ENCODE measurements at regions not wholly inside any gene's neighbourhood (a gene's known extent, or its start where the extent isn't known, plus 50 kb on each side); places are given as distances from the start of the nearest gene placed in this dataset.
"Not testable (repeated sequence)": the region's sequence is repeated elsewhere in the genome, so short reads cannot be mapped to it uniquely, and the experiment has no call there.

- in situ Hi-C loops (cut with MboI; ENCODE audit: low pct_unique_long_range_greater_than_20kb, low sequenced_read_pairs): no loop called here
- DNase-seq: no peak
Measured at GRCh38 chr4:42205541-42205940, 53.1 kb upstream of the BEND4 start.

DNA sequence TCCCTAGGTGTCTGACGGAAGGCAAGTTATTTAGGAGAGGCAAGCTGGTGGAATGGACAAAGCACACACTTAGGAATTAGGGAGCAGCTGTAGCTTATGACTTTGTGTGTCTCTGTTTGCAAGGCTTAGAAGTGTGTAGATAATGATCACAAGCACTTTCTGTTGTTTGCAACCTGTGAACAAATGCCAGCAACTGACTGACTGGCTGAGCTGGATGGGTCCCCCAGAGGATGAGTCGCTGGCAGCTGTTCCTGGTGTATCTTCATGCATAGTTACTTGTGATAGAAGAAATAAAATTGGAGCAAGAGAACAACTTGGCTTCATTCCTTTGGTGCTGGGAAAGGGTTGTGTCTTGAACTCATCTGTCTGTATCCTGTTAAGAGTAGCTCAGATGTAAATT, 64.2 kb upstream of the BEND4 start:
- DNase-seq: no peak
- in situ Hi-C loops (cut with MboI; ENCODE audit: low pct_unique_long_range_greater_than_20kb, low sequenced_read_pairs): no loop called here

GRCh38 chr4:42225286-42225685, 72.8 kb upstream of the BEND4 start:
- in situ Hi-C loops (cut with MboI; ENCODE audit: low pct_unique_long_range_greater_than_20kb, low sequenced_read_pairs): no loop called here
- peak; percentile 55 for DNase-seq

- in situ Hi-C loops (cut with MboI; ENCODE audit: low pct_unique_long_range_greater_than_20kb, low sequenced_read_pairs): no loop called here
- peak; percentile 9 for DNase-seq
Measured at GRCh38 chr4:42234817-42235216, 82.4 kb upstream of the BEND4 start.

GRCh38 chr4:42235304-42236021, 83.0 kb upstream of the BEND4 start:
- no peak for DNase-seq

GRCh38 chr4:42237010-42237409, 84.6 kb upstream of the BEND4 start:
- in situ Hi-C loops (cut with MboI; ENCODE audit: low pct_unique_long_range_greater_than_20kb, low sequenced_read_pairs): no loop called here
- DNase-seq: no peak

More at GRCh38 chr4:42235304-42236021, 83.0 kb upstream of the BEND4 start:
- in situ Hi-C loops (cut with MboI; ENCODE audit: low pct_unique_long_range_greater_than_20kb, low sequenced_read_pairs): no loop called here

DNA sequence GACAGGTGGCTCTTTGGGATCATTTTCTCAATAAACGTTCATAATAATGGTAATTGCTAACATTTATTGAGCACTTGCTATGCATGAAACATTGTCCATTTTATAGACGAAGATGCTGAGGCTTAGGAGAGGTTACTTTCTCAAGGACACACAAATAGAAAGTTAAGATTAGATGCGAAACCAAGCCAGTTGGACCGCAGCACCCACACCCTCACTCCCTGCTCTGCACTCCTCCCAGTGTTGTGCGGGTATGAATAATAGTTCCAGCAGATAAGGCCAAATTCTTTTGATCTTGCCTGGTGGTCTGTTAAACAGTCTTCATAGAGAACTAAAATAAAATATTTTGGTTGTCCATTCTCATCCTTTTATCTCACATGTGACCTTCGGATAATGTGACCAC, 85.0 kb upstream of the BEND4 start:
- in situ Hi-C loops (cut with MboI; ENCODE audit: low pct_unique_long_range_greater_than_20kb, low sequenced_read_pairs): no loop called here
- no peak for DNase-seq

- in situ Hi-C loops (cut with MboI; ENCODE audit: low pct_unique_long_range_greater_than_20kb, low sequenced_read_pairs): no loop called here
Measured at GRCh38 chr4:42248972-42249371, 96.5 kb upstream of the BEND4 start.

GRCh38 chr4:42252315-42252714, 99.9 kb upstream of the BEND4 start:
- in situ Hi-C loops (cut with MboI; ENCODE audit: low pct_unique_long_range_greater_than_20kb, low sequenced_read_pairs): no loop called here
- DNase-seq: no peak

More at GRCh38 chr4:42248972-42249371, 96.5 kb upstream of the BEND4 start:
- DNase-seq: no peak

- in situ Hi-C loops (cut with MboI; ENCODE audit: low pct_unique_long_range_greater_than_20kb, low sequenced_read_pairs): not testable (repeated sequence)
Measured at GRCh38 chr4:42257645-42258044, 105.2 kb upstream of the BEND4 start.

DNA sequence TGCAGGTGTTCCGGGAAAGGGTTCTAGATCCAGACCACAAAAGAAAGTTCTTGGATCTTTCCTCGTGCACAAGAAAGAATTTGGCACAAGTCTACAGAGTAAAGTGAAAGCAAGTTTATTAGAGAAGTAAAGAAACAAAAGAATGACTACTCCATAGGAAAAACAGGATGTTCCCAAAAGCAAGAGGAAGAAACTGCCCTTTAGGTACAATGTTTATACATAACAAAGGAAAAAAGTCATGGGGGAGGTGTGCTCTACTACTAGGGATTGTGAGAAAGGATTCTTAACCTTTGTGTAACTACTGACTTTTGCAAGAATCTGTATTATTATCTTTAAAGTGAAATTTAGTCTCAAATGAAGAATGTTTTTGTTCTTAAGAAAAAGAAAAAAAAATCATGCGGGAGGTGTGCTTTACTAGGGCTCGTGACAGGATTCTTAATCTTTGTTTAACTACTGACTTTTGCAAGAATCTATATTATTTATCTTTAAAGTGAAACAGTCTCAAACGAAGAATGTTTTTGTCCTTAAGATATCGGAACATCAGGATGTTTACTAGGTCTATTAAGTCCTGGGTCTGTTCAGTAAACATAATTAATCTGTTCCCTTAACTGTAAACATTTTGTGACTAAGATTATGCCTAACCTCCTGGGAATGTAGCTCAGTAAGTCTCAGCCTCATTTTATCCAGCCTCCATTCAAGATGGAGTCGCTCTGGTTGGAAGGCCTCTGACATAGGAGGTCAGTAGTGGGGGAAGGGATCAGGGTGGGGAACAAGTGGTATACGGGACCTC, 110.4 kb upstream of the BEND4 start:
- in situ Hi-C loops (cut with MboI; ENCODE audit: low pct_unique_long_range_greater_than_20kb, low sequenced_read_pairs): no loop called here
- no peak for DNase-seq

More at GRCh38 chr4:42257645-42258044, 105.2 kb upstream of the BEND4 start:
- DNase-seq: not testable (repeated sequence)

DNA sequence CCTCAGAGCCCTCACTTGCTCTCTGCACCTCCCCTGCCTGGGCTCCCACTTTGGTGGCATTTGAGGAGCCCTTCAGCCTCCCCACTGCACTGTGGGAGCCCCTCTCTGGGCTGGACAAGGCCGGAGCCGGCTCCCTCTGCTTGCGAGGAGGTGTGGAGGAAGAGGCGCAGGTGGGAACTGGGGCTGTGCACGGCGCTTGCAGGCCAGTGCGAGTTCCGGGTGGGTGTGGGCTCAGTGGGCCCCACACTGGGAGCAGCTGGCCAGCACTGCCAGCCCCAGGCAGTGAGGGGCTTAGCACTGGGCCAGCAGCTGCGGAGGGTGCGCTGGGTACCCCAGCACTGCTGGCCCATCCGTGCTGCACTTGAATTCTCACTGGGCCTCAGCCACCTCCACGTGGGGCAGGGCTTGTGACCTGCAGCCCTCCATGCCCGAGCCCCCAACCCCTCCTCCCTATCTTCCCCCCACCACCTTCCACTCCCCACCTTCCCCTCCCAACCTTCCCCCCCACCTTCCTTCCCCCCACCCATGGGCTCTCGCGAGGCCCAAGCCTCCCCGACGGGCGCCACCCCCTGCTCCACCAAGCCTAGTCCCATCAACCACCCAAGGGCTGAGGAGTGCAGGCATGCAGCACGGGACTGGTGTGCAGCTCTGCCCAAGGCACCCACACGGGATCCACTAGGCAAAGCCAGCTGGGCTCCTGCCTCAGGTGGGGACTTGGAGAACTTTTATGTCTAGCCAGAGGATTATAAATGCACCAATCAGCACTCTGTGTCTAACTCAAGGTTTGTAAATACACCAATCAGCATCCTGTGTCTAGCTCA, 113.5 kb upstream of the BEND4 start:
- in situ Hi-C loops (cut with MboI; ENCODE audit: low pct_unique_long_range_greater_than_20kb, low sequenced_read_pairs): no loop called here
- DNase-seq: no peak

DNA sequence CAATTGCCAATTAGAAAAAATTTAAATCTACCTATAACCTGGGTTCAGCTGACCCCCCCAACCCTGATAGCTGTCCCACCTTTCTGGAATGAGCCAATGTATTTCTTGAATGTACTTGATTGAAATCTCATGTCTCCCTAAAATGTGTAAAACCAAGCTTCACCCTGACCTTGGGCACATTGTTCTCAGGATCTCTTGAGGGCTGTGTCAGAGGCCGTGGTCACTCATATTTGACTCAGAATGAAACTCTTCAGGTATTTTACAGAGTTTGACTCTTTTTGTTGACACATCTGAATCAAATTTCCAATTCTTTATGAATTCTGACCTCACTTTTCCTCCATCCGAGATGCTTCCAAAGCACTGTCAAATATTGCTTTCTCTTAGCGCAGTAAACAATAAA, 115.3 kb upstream of the BEND4 start:
- in situ Hi-C loops (cut with MboI; ENCODE audit: low pct_unique_long_range_greater_than_20kb, low sequenced_read_pairs): no loop called here
- DNase-seq: no peak

DNA sequence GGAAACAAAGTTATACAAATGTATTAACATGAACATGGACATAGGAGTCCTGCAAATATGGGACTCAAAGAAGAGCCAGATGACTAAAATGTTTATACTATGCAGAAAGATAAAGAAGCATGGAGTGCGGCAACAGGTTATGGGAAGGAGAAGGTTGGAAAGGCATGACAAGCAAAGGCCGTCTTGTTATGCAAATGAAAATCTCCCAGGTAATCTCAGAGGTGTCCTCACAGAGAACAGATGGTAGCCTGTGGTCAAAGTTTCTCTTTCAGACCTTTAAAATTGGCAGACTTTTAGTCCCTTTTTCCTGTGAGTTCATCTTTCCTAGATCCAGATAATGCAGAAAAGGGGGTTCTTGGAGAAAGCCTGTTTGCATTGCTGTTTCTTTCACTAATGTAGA, 116.4 kb upstream of the BEND4 start:
- DNase-seq: no peak
- in situ Hi-C loops (cut with MboI; ENCODE audit: low pct_unique_long_range_greater_than_20kb, low sequenced_read_pairs): no loop called here

GRCh38 chr4:42271096-42271495, 118.6 kb upstream of the BEND4 start:
- no peak for DNase-seq
- in situ Hi-C loops (cut with MboI; ENCODE audit: low pct_unique_long_range_greater_than_20kb, low sequenced_read_pairs): no loop called here

DNA sequence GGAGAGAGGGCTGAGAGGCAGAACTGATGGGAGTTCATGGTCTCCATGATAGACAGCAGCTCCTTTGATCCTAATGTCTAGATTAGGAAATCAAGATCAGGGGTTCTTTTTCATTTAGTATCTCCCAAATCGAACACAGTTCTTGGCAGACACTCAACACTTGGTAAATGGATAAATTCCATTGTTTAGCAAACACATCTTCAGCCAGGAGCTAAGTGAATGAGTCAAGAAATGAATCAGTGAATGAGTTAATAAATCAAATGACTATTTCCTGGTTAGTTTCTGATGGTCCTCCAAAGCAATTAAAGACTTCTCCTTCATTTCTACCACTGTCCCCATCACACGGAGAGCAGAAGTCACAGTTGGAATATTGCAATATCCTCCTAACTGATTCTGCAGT, 120.0 kb upstream of the SHISA3 start:
- in situ Hi-C loops (cut with MboI; ENCODE audit: low pct_unique_long_range_greater_than_20kb, low sequenced_read_pairs): loop anchor here (25.0 kb wide), 1 partner anchor 235 kb away; no protein-coding TSS in a partner anchor

GRCh38 chr4:42278709-42279324, 118.5 kb upstream of the SHISA3 start:
- in situ Hi-C loops (cut with MboI; ENCODE audit: low pct_unique_long_range_greater_than_20kb, low sequenced_read_pairs): loop anchor here (25.0 kb wide), 1 partner anchor 233 kb away; no protein-coding TSS in a partner anchor

More for the DNA sequence above, 120.0 kb upstream of the SHISA3 start:
- no peak for DNase-seq

GRCh38 chr4:42280327-42281095, 116.8 kb upstream of the SHISA3 start:
- in situ Hi-C loops (cut with MboI; ENCODE audit: low pct_unique_long_range_greater_than_20kb, low sequenced_read_pairs): loop anchor here (25.0 kb wide), 1 partner anchor 232 kb away; no protein-coding TSS in a partner anchor

More at GRCh38 chr4:42278709-42279324, 118.5 kb upstream of the SHISA3 start:
- no peak for DNase-seq

More at GRCh38 chr4:42280327-42281095, 116.8 kb upstream of the SHISA3 start:
- peak; percentile 53 for DNase-seq

Measured in KBM-7 (cell line).